Astrocyte of the spinal cord (primary cell): ENCODE measurements at regions not wholly inside any gene's neighbourhood (a gene's known extent, or its start where the extent isn't known, plus 50 kb on each side); places are given as distances from the start of the nearest gene placed in this dataset.

Source experiments
- DNase-seq: peaks from one replicate; pipeline ENCODE4 v3.0.0; 2011; ENCODE audit warnings: low read depth, low spot score
- H3K4me3 ChIP-seq: 2 replicates; pipeline ENCODE4 v1.5.1; 2011; ENCODE audit warnings: low read depth, mild to moderate bottlenecking, low read length, moderate library complexity
- CTCF ChIP-seq: IDR thresholded peaks from 2 replicates; pipeline ENCODE4 v1.5.1; 2012; ENCODE audit warnings: low read depth, mild to moderate bottlenecking, low read length, inconsistent platforms
- in situ Hi-C: cut with HindIII; loops from 2 replicates; pipeline ENCODE4 v1.10.0; 2017; ENCODE audit warnings: low sequenced_read_pairs

- TF ChIP-seq CTCF = no peak
Measured at GRCh38 chr17:13367154-13367553, 234.6 kb downstream of the HS3ST3A1 start.

GRCh38 chr17:13365331-13365730, 236.4 kb downstream of the HS3ST3A1 start:
- no peak overlapping the region for H3K4me3 ChIP-seq
- in situ Hi-C loops = no loop called here
- no peak for DNase-seq
- no peak for TF ChIP-seq CTCF

More at GRCh38 chr17:13367154-13367553, 234.6 kb downstream of the HS3ST3A1 start:
- in situ Hi-C loops = no loop called here
- no peak overlapping the region for H3K4me3 ChIP-seq
- no peak for DNase-seq

GRCh38 chr17:13363771-13364170, 238.0 kb downstream of the HS3ST3A1 start:
- TF ChIP-seq CTCF = no peak
- no peak overlapping the region for H3K4me3 ChIP-seq
- in situ Hi-C loops = no loop called here
- DNase-seq = no peak

GRCh38 chr17:13362341-13363122, 239.2 kb downstream of the HS3ST3A1 start:
- no peak overlapping the region for H3K4me3 ChIP-seq
- DNase-seq = peak; percentile 47
- TF ChIP-seq CTCF = no peak
- in situ Hi-C loops = no loop called here

GRCh38 chr17:13359774-13360173, 242.0 kb downstream of the HS3ST3A1 start:
- H3K4me3 ChIP-seq = no peak overlapping the region
- DNase-seq = no peak
- in situ Hi-C loops = no loop called here
- no peak for TF ChIP-seq CTCF

- DNase-seq = no peak
- TF ChIP-seq CTCF = no peak
- in situ Hi-C loops = no loop called here
Measured at GRCh38 chr17:13355054-13355453, 246.7 kb downstream of the HS3ST3A1 start.

More at GRCh38 chr17:13355054-13355453, 246.7 kb downstream of the HS3ST3A1 start:
- no peak overlapping the region for H3K4me3 ChIP-seq
